ENCODE measurements at regions not wholly inside any gene's neighbourhood (a gene's known extent, or its start where the extent isn't known, plus 50 kb on each side); places are given as distances from the start of the nearest gene placed in this dataset.

DNA sequence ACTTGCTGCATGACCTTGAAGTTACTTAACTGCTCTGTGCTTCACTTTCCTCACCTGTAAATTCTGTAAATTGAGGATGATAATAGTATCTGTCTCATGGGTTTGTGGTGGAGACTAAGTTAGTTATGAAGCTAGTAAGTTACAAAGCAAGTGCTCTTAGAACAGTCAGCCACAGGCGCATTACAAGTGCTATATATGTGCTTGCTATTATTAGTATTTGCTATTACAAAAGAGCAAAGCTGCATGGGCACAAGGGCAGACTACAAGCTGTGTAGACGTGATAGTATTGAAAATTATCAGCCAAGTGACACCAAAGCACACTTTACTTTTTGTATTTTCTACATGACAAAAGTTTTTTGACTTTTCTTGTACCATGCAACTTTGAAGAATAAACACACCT is 150.9 kb upstream of the CTTNBP2NL start:
- Mint-ChIP-seq H3K27ac (no peak overlapping the region), H3K9me3 (no peaks in the 10 kb centered on the region), H3K36me3 (no peaks in the 10 kb centered on the region), H3K4me3 (no peak overlapping the region), H3K4me1 (peaks cover 2% of the 10 kb centered on the region), H3K27me3 (ENCODE audit: low read depth) (peaks cover 39% of the 10 kb centered on the region)
- TF ChIP-seq, protein P1, sequence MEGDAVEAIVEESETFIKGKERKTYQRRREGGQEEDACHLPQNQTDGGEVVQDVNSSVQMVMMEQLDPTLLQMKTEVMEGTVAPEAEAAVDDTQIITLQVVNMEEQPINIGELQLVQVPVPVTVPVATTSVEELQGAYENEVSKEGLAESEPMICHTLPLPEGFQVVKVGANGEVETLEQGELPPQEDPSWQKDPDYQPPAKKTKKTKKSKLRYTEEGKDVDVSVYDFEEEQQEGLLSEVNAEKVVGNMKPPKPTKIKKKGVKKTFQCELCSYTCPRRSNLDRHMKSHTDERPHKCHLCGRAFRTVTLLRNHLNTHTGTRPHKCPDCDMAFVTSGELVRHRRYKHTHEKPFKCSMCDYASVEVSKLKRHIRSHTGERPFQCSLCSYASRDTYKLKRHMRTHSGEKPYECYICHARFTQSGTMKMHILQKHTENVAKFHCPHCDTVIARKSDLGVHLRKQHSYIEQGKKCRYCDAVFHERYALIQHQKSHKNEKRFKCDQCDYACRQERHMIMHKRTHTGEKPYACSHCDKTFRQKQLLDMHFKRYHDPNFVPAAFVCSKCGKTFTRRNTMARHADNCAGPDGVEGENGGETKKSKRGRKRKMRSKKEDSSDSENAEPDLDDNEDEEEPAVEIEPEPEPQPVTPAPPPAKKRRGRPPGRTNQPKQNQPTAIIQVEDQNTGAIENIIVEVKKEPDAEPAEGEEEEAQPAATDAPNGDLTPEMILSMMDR (IDR thresholded peaks at IDR 0.05; ENCODE audit: unreplicated experiment) = no peak
- DNase-seq (ENCODE audit: low spot score in 2 of 2, unreplicated experiment in 2 of 2) = no peak

DNA sequence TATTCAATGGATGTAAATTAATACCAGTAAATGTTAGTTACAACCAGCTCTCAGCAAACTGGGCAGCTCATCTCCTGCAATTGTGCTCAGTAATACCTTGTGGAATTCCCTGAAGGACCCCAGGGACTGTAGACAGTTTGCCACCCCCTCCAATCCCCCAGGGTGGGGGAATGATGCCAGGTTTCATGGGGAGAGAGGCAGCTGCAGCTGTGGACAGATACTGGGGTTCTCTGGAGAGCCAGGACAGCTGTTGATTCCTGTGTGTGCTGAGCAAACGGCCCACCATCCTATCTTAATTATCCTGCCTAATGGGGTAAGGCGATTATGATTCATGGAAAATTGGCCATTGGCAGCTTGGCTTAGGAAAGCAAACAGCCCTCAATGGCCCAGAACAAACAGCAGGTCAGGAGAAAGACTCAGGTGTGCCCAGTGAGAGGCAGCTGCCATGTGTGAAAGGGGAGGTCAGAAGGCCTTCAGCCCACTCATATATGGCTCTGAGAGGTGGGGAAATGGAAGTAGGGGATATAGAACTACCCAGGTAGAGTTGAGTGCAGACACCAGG is 148.9 kb upstream of the CTTNBP2NL start:
- no peaks in the 10 kb centered on the region for H3K9me3 Mint-ChIP-seq

DNA sequence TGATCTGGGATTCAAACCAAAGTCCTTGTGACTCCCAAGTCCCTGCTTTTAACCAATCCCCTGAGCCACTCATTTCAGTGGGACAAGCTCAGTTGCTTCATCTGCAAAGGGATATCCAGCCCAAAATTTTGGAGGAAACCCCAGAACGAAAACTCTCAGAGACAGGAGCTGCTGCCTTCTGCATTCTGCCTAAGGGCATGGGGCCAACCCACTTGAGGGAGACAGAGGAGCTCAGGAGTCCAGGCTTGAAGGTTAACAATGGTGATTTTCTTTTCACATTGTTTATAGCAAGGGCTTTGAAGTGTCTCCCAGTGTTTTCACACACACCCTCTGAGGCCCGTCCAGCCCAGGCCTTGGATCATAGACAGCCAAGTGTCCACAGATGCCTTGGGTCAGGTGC is 148.1 kb upstream of the CTTNBP2NL start:
- peaks cover 39% of the 10 kb centered on the region for H3K27me3 Mint-ChIP-seq (ENCODE audit: low read depth)
- no peak overlapping the region for H3K4me3 Mint-ChIP-seq
- H3K4me1 Mint-ChIP-seq = peaks cover 2% of the 10 kb centered on the region
- H3K9me3 Mint-ChIP-seq = no peaks in the 10 kb centered on the region
- DNase-seq (ENCODE audit: low spot score in 2 of 2, unreplicated experiment in 2 of 2) = no peak
- no peak overlapping the region for H3K27ac Mint-ChIP-seq
- TF ChIP-seq, protein P1 (IDR thresholded peaks at IDR 0.05; ENCODE audit: unreplicated experiment) = no peak
- H3K36me3 Mint-ChIP-seq = no peaks in the 10 kb centered on the region

More for the DNA sequence above, 148.9 kb upstream of the CTTNBP2NL start:
- no peak overlapping the region for H3K4me3 Mint-ChIP-seq
- H3K27ac Mint-ChIP-seq = no peak overlapping the region
- TF ChIP-seq, protein P1 (IDR thresholded peaks at IDR 0.05; ENCODE audit: unreplicated experiment) = no peak
- H3K36me3 Mint-ChIP-seq = no peaks in the 10 kb centered on the region
- H3K27me3 Mint-ChIP-seq (ENCODE audit: low read depth) = peaks cover 40% of the 10 kb centered on the region
- no peak for DNase-seq (ENCODE audit: low spot score in 2 of 2, unreplicated experiment in 2 of 2)
- H3K4me1 Mint-ChIP-seq = peaks cover 2% of the 10 kb centered on the region

DNA sequence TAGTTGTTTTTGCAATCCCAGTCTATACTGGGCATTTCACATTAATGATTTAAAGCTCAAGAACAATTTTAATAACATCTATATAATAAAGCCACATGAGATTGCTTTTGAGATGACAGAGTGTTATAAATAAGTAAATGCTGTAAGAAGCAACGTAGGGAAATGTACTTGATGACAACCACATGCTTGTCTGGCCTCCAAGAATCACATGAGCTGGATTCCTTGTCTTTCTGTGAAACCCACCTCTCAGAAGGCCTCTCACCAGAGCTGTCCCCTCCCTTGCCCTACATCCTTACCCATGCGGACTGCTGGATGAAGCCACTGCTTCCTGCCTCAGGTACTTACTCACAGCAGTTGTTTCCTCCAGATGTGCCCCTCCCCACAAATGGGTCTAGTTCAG is 145.1 kb upstream of the CTTNBP2NL start:
- H3K9me3 Mint-ChIP-seq = no peaks in the 10 kb centered on the region
- TF ChIP-seq, protein P1 (IDR thresholded peaks at IDR 0.05; ENCODE audit: unreplicated experiment) = no peak
- H3K36me3 Mint-ChIP-seq = no peaks in the 10 kb centered on the region
- no peak overlapping the region for H3K27ac Mint-ChIP-seq
- H3K27me3 Mint-ChIP-seq (ENCODE audit: low read depth) = peaks cover 45% of the 10 kb centered on the region
- peaks cover 2% of the 10 kb centered on the region for H3K4me1 Mint-ChIP-seq
- DNase-seq (ENCODE audit: low spot score in 2 of 2, unreplicated experiment in 2 of 2) = no peak
- no peak overlapping the region for H3K4me3 Mint-ChIP-seq

DNA sequence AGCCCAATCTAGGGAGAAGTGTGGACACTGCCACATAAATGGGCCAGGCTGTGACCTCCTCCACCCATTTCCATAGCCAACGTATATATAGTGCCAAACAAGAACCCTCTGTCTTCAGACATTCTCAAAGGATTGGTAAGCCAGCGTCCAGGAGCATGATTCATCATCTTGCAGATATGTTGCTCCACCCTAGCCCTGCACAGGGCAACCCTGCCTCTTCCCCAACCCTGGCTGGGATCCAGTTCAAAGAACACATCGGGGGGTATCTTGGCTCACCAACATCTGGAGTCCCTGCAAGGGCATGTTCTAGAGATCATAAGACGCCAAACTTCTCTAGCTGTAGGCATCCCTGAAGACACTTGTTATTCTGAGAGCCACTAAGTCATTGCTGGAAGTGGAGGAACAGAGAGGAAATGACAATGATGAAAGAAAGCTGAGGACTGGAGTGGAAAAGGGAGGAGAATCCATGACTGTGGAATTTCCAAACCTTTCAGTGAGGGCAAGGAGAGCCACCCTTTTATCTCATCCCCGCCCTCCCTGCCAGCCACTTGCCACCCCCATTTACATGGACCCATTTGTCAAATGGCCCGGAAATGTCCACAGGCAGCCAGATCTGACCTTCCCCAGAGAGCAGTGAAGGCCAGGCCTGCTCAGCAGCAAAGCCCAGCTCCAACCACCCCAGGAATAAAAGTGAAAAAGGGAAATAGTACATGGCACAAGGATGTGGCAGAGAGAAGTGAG is 144.1 kb upstream of the CTTNBP2NL start:
- Mint-ChIP-seq H3K36me3 (no peaks in the 10 kb centered on the region), H3K4me3 (no peak overlapping the region), H3K4me1 (peaks cover 2% of the 10 kb centered on the region), H3K9me3 (no peaks in the 10 kb centered on the region), H3K27ac (no peak overlapping the region), H3K27me3 (ENCODE audit: low read depth) (peaks cover 50% of the 10 kb centered on the region)
- no peak for DNase-seq (ENCODE audit: low spot score in 2 of 2, unreplicated experiment in 2 of 2)
- TF ChIP-seq, protein P1 (IDR thresholded peaks at IDR 0.05; ENCODE audit: unreplicated experiment) = no peak

Data from mesothelial cell of epicardium (in vitro differentiated cells).